ENCODE measurements at regions not wholly inside any gene's neighbourhood (a gene's known extent, or its start where the extent isn't known, plus 50 kb on each side); places are given as distances from the start of the nearest gene placed in this dataset.

DNA sequence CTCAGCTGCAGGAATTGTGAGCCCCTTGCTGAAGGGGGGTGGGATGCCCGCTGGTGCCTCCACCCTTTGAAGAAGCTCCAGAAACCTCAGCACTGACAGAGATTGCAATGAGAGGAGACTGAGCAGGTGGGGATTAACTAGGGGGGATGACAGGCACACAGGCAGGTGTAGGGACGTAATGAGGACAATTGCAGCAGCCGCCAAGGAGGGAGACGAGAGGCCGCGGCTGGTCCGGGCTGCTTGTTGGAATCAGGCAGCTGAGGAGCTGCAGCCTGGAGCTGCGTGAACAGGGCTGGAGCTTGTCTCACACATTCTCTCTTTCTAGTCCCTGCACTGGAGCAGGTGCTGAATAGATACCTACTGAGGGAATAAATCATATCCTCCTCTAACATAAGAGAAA is 122.0 kb upstream of the TCERG1L start (continued):
- TF ChIP-seq, protein P1, sequence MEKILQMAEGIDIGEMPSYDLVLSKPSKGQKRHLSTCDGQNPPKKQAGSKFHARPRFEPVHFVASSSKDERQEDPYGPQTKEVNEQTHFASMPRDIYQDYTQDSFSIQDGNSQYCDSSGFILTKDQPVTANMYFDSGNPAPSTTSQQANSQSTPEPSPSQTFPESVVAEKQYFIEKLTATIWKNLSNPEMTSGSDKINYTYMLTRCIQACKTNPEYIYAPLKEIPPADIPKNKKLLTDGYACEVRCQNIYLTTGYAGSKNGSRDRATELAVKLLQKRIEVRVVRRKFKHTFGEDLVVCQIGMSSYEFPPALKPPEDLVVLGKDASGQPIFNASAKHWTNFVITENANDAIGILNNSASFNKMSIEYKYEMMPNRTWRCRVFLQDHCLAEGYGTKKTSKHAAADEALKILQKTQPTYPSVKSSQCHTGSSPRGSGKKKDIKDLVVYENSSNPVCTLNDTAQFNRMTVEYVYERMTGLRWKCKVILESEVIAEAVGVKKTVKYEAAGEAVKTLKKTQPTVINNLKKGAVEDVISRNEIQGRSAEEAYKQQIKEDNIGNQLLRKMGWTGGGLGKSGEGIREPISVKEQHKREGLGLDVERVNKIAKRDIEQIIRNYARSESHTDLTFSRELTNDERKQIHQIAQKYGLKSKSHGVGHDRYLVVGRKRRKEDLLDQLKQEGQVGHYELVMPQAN (conservative IDR thresholded peaks at IDR 0.05) = no peak

DNA sequence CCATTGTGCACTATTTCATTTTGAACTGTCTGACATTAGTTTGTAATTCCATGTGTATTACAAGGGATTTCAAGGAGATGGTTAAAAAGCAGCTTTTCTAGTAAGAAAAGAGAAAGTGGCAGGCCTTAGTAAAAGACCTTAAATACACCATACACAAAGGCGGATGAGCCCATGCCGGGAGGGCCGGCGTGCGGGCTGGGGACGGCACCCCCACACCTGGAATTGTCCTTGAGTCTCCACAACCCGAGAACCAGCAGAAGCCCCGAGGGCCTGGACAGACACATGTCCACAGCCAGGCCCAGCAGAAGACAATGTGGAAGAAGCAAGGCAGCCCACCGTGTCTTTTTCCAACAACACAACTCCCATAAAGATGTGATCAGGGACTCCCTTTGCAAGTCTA is 123.7 kb upstream of the TCERG1L start:
- ATAC-seq (no peak), DNase-seq (ENCODE audit: low read depth, low spot score) (no peak), FAIRE-seq (no peak)
- ChIA-PET SMC1A (ENCODE audit: uncharacterized antibody, unreplicated experiment) (no interaction called here), CTCF (no interaction called here), RAD21 (ENCODE audit: unreplicated experiment) (no interaction called here), POLR2A (no interaction called here)
- no TSS peak for BruUV-seq (replicated peaks)
- 49% methylated on average over 9 of the region's 9 CpGs for WGBS (ENCODE audit: insufficient coverage, insufficient replicate concordance, low lambda C conversion rate, missing lambda C conversion rate)
- Histone ChIP-seq H3K79me2 (ENCODE audit: control insufficient read depth, insufficient read depth, low read length) (no peaks in the 10 kb centered on the region), H3K4me3 (no peak overlapping the region), H4K20me1 (ENCODE audit: control insufficient read depth, insufficient read depth) (no peaks in the 10 kb centered on the region), H3K27me3 (replicated peaks in 1 of 2; ENCODE audit: control insufficient read depth in 2 of 2, insufficient read depth in 2 of 2, low read length in 1 of 2) (no peaks in the 10 kb centered on the region), H3K9me3 (replicated peaks; ENCODE audit: control insufficient read depth, insufficient read depth, low read length) (no peaks in the 10 kb centered on the region), H3K36me3 (ENCODE audit: control insufficient read depth in 2 of 2, insufficient read depth in 2 of 2, low read length in 1 of 2) (no peaks in the 10 kb centered on the region), H2AFZ (ENCODE audit: control insufficient read depth, low read depth, low read length) (no peak overlapping the region), H3K9ac (ENCODE audit: control insufficient read depth, insufficient read depth, low read length) (no peak overlapping the region), H3K27ac (ENCODE audit: control insufficient read depth, insufficient read depth) (no peak overlapping the region), H3K4me2 (ENCODE audit: control insufficient read depth, insufficient read depth) (no peak overlapping the region), H3K4me1 (ENCODE audit: control insufficient read depth, insufficient read depth, low read length) (no peaks in the 10 kb centered on the region)
- no peak for TF ChIP-seq SPI1 (IDR thresholded peaks at IDR 0.05; ENCODE audit: borderline replicate concordance, insufficient read depth, low read depth, low read length)
- in situ Hi-C loops (cut with MboI) = no loop called here
- intact Hi-C loops (cut with micrococcal nuclease; ENCODE audit: unreplicated experiment) = no loop called here

DNA sequence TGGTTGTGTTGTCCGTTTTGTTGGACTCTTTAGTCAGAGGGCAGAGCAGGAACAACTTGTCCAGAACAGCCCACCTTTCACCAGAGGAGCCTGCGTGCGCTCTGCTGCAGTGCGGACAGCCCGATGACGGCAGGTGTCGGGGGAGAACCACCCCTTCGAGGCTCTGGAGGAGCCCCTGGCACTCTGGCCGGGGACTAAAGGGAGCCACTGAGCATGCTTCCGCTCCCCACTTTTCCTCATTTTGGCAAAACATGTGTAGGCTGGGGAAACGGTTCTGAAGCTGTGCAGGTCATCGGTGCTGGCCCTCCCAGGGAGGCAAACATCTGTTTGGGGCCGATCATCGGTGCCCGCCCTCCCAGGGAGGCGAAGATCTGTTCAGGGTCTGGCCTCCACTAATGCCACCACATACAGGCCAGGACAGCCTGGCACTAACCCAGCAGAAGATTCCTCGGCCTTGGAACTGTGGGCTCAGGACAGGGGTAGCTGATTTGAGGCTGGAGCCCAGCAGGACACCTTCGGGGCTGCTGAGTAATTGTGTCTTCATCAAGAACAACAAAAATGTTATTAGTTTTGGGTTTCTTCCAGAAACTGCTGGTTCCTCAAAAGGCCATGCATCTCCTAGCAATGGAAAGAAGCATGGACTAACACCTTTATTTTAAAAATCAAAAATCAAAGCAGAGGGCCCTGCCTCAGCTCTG is 124.4 kb upstream of the TCERG1L start:
- Histone ChIP-seq H3K9me3 (replicated peaks; ENCODE audit: control insufficient read depth, insufficient read depth, low read length) (no peaks in the 10 kb centered on the region), H3K4me1 (ENCODE audit: control insufficient read depth, insufficient read depth, low read length) (no peaks in the 10 kb centered on the region), H3K27ac (ENCODE audit: control insufficient read depth, insufficient read depth) (no peak overlapping the region), H4K20me1 (ENCODE audit: control insufficient read depth, insufficient read depth) (no peaks in the 10 kb centered on the region), H2AFZ (ENCODE audit: control insufficient read depth, low read depth, low read length) (no peak overlapping the region), H3K9ac (ENCODE audit: control insufficient read depth, insufficient read depth, low read length) (no peak overlapping the region), H3K36me3 (ENCODE audit: control insufficient read depth in 2 of 2, insufficient read depth in 2 of 2, low read length in 1 of 2) (no peaks in the 10 kb centered on the region), H3K79me2 (ENCODE audit: control insufficient read depth, insufficient read depth, low read length) (no peaks in the 10 kb centered on the region), H3K4me2 (ENCODE audit: control insufficient read depth, insufficient read depth) (no peak overlapping the region), H3K4me3 (no peak overlapping the region), H3K27me3 (replicated peaks in 1 of 2; ENCODE audit: control insufficient read depth in 2 of 2, insufficient read depth in 2 of 2, low read length in 1 of 2) (no peaks in the 10 kb centered on the region)
- CTCF ChIA-PET = no interaction called here
- 14% methylated on average over 18 of the region's 18 CpGs for WGBS (ENCODE audit: insufficient coverage, insufficient replicate concordance, low lambda C conversion rate, missing lambda C conversion rate)
- POLR2A ChIA-PET = no interaction called here
- DNase-seq (ENCODE audit: low read depth, low spot score) = no peak
- FAIRE-seq = no peak
- RAD21 ChIA-PET (ENCODE audit: unreplicated experiment) = no interaction called here
- intact Hi-C loops (cut with micrococcal nuclease; ENCODE audit: unreplicated experiment) = no loop called here
- BruUV-seq (replicated peaks) = no TSS peak
- in situ Hi-C loops (cut with MboI) = no loop called here
- SMC1A ChIA-PET (ENCODE audit: uncharacterized antibody, unreplicated experiment) = no interaction called here
- no peak for ATAC-seq
- TF ChIP-seq WRNIP1 (IDR thresholded peaks at IDR 0.05; ENCODE audit: borderline replicate concordance, low read depth, low read length) (no peak), MXI1 (IDR thresholded peaks at IDR 0.05; ENCODE audit: low read depth, low read length) (no peak), ESRRA (IDR thresholded peaks at IDR 0.05; ENCODE audit: low read length) (no peak), POLR2AphosphoS5 (IDR thresholded peaks at IDR 0.05; ENCODE audit: low read length) (no peak), LARP7 (IDR thresholded peaks at IDR 0.05) (no peak), SPI1 (IDR thresholded peaks at IDR 0.05; ENCODE audit: borderline replicate concordance, insufficient read depth, low read depth, low read length) (no peak), RELA (IDR thresholded peaks at IDR 0.05; ENCODE audit: borderline replicate concordance, partially characterized antibody) (no peak), ATF7 (IDR thresholded peaks at IDR 0.05; ENCODE audit: low read depth) (no peak), CHD2 (IDR thresholded peaks at IDR 0.05; ENCODE audit: borderline replicate concordance, low read depth, low read length) (no peak)
- TF ChIP-seq, protein P2, sequence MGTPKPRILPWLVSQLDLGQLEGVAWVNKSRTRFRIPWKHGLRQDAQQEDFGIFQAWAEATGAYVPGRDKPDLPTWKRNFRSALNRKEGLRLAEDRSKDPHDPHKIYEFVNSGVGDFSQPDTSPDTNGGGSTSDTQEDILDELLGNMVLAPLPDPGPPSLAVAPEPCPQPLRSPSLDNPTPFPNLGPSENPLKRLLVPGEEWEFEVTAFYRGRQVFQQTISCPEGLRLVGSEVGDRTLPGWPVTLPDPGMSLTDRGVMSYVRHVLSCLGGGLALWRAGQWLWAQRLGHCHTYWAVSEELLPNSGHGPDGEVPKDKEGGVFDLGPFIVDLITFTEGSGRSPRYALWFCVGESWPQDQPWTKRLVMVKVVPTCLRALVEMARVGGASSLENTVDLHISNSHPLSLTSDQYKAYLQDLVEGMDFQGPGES (IDR thresholded peaks at IDR 0.05) = no peak
